ENCODE measurements at regions not wholly inside any gene's neighbourhood (a gene's known extent, or its start where the extent isn't known, plus 50 kb on each side); places are given as distances from the start of the nearest gene placed in this dataset.
"Not testable (repeated sequence)": the region's sequence is repeated elsewhere in the genome, so short reads cannot be mapped to it uniquely, and the experiment has no call there.

DNA sequence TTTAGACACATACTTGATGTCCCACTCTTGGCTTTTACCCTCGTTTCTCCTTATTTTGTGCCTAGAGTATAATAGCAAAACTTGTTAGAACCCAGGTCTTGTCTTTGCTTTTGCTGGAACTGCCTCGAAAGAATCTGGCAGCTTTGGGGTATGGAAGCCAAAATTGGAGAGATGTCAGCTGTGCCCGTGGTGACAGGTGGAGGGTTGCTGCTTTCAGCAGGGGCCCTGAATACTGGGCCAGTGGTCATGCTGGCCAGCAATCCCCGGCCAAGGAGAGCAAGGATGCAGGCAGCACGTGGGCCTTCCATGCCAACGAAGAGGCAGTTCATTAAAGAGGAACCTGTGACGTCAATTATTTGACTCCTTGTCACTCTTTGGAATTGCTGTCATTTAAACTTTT, 181.1 kb downstream of the HIPK3 start:
- in situ Hi-C loops (cut with HindIII; ENCODE audit: low sequenced_read_pairs): no loop called here

DNA sequence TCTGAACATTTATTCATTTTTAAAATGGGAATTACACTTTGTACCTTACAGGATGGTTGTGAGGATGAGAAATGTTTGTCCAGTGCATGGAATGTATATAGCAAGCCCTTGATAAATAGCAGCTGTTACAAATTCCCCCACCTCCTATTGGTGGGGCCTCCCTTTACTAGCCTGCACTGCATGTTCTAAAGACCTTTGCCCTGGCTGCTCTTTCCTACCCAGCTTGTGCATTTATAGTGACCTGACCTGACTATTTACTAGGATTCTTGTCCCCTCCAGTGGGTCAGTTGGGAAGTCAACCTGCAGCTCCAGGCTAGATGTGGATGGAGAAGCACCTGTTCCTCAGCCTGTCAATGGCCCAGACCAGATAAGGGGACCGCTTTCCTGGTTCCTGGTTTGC, 180.3 kb downstream of the HIPK3 start:
- in situ Hi-C loops (cut with HindIII; ENCODE audit: low sequenced_read_pairs): no loop called here

DNA sequence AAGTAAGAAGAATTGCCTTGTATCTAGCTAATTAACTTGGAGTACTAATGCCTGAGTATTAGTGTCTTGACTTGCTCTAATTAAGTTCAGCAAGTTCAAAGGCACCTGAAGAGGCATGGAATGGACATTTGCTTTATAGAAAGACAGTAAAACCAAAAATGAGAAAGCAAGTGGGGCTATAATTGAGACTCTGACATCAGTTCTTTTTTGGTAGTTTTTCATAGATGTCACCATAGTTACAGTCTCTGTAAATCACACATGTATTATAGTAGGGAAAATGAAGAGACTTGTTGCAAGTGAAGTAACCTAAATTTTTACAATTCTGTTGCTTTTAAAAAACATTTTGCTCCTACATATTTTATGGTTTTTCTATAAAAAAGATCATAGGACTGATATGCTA, 178.0 kb downstream of the HIPK3 start:
- in situ Hi-C loops (cut with HindIII; ENCODE audit: low sequenced_read_pairs): no loop called here

DNA sequence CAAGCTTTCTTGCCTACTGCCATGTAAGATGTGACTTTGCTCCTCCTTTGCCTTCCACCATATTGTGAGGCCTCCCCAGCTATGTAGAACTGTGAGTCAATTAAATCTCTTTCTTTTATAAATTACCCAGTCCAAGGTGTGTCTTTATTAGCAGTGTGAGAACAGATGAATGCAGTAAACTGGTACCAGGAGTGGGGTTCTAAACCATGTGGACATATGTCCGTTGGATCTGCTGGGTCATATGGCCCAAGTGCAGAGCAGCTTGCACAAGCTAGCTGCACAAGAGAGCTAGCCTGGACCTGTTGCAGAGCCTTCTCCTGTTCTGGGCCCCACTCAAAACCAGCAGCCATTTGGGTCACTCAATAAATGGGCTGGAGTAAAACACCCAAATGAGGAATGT, 177.1 kb downstream of the HIPK3 start:
- in situ Hi-C loops (cut with HindIII; ENCODE audit: low sequenced_read_pairs): no loop called here

DNA sequence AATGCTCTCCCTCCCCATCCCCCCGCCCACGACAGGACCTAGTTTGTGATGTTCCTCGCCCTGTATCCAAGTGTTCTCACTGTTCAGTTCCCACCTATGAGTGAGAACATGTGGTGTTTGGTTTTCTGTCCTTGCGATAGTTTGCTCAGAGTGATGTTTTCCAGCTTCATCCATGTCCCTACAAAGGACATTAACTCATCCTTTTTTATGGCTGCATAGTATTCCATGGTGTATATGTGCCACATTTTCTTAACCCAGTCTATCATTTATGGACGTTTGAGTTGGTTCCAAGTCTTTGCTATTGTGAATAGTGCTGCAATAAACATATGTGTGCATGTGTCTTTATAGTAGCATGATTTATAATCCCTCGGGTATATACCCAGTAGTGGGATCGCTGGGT, 171.3 kb downstream of the HIPK3 start:
- in situ Hi-C loops (cut with HindIII; ENCODE audit: low sequenced_read_pairs): not testable (repeated sequence)

DNA sequence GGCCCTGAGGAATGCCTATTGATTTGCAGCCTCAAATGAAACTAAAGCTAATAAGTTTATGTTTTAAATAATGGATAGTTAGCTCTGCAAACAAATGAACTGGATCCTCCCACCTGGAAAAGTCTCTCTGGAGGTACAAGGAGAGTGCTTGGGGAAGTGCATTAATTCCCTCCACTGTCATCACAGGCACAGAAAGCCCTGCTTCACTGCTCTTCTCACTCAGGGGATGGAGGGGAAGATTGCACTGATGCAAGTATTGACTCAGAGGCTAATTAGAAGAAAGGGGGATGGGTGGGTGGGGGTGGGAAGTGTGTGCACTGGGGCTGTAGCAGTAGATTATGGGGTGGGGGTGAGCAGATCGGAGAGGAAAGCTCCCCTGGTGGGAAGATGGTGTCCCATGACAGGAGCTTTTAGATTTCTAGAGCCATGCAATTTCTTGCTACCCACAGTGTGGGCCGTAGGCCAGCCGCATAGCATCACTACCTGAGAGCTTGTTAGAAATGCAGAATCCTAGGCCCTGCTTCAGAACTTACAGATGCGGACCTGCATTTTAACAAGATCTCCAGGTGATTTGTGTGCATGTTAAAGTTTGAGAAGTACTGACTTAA, 163.9 kb downstream of the HIPK3 start:
- in situ Hi-C loops (cut with HindIII; ENCODE audit: low sequenced_read_pairs): no loop called here

DNA sequence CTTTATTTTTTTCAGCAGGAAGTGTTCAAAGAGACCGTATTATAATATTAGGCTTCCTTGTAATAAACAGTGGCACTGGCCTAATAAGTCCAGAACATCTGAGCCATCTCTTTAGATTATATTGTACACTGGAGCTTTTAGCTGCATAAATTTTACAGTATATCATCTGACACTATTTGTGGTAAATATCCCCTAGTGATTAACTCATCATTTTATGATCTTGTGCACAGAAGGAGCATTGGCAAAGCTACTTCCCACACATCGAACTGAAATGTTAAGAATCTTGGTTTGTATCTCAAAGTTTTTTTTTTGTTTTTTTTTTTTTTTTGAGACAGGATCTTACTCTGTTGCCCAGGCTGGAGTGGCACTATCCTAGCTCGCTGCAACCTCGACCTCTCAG, 162.7 kb downstream of the HIPK3 start:
- in situ Hi-C loops (cut with HindIII; ENCODE audit: low sequenced_read_pairs): no loop called here

DNA sequence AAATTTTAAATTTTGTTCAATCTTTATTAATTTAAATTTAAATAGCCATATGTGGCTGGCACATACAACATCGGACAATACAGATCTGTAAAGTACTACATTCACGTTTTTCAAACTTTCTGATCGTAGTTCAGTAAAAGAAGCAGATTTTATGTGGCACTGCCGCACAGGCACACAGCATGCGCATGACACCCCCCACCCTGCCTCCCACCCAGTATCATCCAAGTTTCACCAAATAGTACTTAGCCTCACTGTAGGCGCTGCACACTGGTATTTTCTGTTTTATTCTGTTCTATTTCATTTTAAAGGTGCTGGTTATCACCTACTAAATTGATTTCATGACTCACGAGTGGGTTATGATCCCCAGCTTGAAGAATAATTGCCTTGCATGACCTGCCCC, 159.9 kb downstream of the HIPK3 start:
- in situ Hi-C loops (cut with HindIII; ENCODE audit: low sequenced_read_pairs): no loop called here

DNA sequence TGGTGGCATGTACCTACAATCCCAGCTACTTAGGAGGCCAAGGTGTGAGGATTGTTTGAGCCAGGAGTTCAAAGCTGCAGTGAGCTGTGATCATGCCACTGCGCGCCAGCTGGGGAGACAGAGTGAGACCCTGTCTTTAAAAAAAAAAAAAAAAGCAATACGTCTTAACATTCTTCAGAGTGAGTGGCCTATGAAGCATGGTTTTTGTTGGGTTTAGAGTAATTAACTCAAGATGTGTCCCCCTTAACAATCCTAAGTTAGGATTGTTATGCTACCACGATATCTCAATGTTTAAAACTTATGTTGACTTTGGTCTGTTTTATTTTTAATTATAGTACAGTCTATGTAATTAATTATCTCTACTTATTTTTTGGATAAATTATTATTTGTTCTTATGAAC, 156.1 kb downstream of the HIPK3 start:
- in situ Hi-C loops (cut with HindIII; ENCODE audit: low sequenced_read_pairs): no loop called here

DNA sequence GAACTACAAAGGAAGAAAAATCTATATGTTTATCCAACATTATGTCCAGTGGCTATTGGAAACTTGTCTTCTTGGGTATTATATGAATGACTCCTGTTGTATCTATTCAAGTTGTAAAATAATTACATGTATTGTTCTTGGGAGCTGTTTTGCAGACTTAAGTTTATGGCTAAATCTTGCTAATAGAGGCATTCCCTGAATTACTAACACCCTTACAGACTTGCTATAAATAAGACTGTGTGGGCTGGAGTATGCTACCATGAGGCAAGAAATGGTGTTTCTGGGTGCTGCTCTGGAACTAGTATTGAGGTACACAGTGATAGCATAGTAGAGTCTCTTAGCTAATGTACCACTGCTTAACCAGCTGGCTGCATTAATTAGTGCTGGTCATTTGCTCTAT, 155.1 kb downstream of the HIPK3 start:
- in situ Hi-C loops (cut with HindIII; ENCODE audit: low sequenced_read_pairs): no loop called here

DNA sequence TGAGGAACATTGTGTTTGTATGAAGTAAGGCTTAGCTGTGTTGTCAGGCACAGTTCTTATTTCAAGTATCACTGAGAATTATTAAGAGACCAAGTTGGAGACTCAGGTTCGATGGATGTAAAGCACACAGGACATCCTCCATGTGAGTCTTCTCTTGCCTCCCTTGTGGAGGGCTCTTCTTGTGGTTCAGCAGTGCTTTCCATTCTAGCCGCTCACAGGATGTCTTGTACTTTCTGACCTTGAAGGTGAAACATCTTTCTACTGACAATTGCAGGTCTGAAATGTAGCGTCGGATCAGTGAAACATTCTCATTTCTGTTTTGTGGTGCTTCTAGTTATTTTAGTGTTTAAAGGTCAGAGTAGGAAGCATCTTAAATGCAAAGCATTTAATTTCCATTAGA, 154.6 kb downstream of the HIPK3 start:
- in situ Hi-C loops (cut with HindIII; ENCODE audit: low sequenced_read_pairs): no loop called here

DNA sequence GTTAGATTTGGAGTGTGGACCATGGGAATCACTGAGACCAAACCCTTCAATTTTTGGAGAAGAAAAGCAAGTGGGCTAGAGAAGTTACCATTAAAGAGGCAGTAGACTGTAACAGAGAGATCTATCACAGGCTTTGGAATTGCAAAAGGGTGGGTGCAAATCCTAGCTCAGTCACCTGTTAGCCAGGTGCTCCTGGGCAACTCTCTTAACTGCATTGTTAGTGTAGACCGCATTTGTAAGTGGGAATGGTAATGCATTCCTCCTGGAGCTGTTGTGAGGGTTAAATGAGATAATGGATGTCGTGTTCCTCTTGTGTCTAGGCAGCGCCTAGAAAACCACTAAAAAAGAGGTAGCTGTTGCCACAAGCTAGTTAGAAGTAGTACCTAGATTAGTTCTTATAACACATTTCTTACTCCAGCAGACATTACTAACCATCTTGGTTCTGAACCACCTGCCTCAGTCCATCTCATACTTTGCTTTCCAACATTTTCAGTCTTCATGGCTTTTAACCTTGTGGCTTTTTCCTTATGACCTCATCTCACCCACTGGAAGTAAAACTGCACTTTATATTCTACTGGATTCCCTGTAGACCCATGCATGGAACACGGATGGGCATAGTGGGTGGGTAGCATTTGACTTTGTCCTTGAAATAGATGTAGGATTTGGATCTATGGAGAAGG, 153.0 kb downstream of the HIPK3 start:
- in situ Hi-C loops (cut with HindIII; ENCODE audit: low sequenced_read_pairs): no loop called here
